ENCODE measurements at regions not wholly inside any gene's neighbourhood (a gene's known extent, or its start where the extent isn't known, plus 50 kb on each side); places are given as distances from the start of the nearest gene placed in this dataset.

DNA sequence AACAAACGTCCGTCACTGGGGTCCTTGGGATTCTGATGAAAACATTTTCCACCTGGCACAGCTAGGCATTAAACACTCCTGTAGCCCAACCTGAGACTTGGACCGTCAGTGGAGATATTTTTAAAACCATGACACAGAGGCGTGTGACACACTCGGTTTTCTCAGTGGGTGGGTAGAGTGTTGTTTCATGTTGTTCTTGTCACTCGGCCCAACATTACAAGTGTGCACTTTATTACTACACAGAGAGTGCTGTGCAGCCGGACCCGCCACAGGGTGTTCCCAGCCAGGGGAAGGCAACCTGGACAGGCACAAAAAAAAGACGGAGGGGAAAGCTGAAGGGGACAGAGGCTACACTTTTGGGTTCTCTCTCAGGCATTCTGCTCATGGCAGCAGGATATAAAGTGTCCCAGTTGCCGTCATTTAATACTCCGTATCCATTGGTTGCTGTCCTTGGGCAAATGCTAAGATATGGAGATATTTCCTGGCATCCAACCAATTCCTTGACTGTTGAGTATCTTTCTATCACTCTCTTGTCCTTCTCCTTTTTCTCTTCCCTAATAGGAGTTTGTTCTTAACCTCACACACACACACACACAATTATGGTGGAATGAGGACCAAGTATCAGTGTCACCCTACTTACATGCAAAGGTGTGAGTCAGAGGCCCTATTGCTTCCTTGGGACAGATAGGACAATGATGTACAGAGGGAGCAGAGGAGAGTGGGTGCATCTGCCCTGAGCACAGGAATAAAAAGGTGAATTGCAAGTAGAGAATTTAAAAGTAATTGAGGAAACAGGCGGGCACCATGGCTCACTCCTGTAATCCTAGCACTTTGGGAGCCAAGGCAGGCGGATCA, 154.1 kb upstream of the SOX9 start:
- TF ChIP-seq, protein P1, sequence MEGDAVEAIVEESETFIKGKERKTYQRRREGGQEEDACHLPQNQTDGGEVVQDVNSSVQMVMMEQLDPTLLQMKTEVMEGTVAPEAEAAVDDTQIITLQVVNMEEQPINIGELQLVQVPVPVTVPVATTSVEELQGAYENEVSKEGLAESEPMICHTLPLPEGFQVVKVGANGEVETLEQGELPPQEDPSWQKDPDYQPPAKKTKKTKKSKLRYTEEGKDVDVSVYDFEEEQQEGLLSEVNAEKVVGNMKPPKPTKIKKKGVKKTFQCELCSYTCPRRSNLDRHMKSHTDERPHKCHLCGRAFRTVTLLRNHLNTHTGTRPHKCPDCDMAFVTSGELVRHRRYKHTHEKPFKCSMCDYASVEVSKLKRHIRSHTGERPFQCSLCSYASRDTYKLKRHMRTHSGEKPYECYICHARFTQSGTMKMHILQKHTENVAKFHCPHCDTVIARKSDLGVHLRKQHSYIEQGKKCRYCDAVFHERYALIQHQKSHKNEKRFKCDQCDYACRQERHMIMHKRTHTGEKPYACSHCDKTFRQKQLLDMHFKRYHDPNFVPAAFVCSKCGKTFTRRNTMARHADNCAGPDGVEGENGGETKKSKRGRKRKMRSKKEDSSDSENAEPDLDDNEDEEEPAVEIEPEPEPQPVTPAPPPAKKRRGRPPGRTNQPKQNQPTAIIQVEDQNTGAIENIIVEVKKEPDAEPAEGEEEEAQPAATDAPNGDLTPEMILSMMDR (IDR thresholded peaks at IDR 0.05; ENCODE audit: insufficient read depth, low read depth, low read length) = no peak
- DNase-seq (ENCODE audit: low read depth) = no peak
- no peak overlapping the region for H3K4me3 ChIP-seq (ENCODE audit: low read depth, low read length)

DNA sequence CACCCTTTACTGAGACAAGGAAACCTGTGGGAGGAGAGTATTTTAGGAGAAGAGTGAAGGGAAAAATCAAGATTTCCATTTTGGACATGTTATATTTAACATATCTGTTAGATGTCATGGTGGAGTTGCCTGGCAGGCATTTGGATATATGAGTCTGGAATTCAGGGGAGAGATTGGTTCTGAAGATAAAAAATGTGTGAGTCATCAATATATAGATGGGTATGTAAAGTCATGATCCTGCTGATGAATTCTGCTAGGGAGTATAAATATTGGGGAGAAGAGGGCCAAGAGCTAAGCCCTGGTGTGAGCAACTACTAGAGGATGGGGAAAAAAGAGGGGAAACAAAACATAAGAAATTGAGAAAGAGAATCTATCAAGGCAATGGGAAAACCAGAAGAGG, 151.3 kb upstream of the SOX9 start:
- no peak overlapping the region for H3K4me3 ChIP-seq (ENCODE audit: low read depth, low read length)
- no peak for DNase-seq (ENCODE audit: low read depth)
- TF ChIP-seq, protein P1 (IDR thresholded peaks at IDR 0.05; ENCODE audit: insufficient read depth, low read depth, low read length) = no peak

DNA sequence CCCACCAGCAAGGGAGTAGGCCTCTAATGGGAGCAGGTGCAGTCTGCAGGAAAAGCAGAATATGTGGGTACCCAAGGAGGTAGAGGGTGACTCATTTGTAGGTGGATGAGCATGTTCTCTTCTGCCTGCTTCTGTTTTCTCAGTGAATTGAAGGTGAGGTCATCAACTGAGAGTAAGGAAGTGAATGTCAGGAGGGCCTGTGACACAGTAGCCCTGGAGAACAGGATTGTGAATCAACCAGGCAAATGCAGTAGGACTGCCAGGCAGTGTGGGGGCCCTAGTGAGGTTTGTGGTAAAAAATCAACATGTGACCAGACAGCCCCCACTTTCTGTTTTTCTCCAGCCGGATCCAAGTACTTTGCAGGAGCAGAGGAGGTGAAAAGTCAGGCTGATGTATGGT, 150.5 kb upstream of the SOX9 start:
- TF ChIP-seq, protein P1 (IDR thresholded peaks at IDR 0.05; ENCODE audit: insufficient read depth, low read depth, low read length) = no peak
- no peak for DNase-seq (ENCODE audit: low read depth)

DNA sequence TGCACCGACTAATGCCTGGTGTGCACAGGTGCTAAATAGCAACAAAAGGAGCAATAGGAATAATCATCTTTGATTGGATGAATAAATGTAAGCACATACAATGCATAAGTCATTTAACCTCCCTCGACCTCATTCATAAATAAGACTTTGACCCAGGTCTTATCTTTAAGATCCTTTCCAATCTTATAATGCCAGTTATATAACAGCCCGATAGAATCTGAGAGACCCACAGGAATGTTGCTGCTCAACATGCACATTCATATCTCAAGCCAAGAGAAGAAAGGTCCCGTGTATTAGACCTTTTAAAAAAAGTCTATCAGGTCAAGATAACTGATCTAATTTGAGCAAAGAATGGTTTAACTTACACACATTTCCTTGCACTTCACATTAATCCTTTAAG, 146.8 kb upstream of the SOX9 start:
- no peak overlapping the region for H3K4me3 ChIP-seq (ENCODE audit: low read depth, low read length)
- DNase-seq (ENCODE audit: low read depth) = no peak
- TF ChIP-seq, protein P1 (IDR thresholded peaks at IDR 0.05; ENCODE audit: insufficient read depth, low read depth, low read length) = no peak

More for the DNA sequence above, 150.5 kb upstream of the SOX9 start:
- H3K4me3 ChIP-seq (ENCODE audit: low read depth, low read length) = no peak overlapping the region

DNA sequence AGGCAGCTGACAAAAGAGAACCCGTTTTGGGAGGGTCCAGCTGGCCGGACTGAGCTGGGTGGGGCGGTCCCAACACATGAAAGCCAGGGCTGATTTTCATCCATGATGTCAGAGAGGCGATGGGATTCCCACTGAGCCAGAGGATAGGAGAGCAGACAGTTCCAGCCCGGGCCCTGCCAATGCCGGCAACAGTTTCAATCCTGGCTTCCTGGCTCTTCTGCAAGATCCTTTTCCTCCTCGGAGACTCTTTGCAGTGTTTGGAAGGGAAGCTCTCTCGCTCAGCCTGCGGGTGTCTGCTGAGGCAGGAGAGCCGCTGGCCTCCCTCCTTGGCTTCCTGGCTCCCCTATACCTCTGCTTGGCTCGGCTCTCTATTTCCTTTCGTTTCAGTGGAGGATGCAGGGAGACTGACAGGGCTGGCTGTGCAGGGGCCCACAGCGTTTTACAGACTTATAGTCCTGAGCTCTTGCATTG, 145.5 kb upstream of the SOX9 start:
- H3K4me3 ChIP-seq (ENCODE audit: low read depth, low read length) = peak overlapping the region; percentile 32
- TF ChIP-seq, protein P1 (IDR thresholded peaks at IDR 0.05; ENCODE audit: insufficient read depth, low read depth, low read length) = no peak
- DNase-seq (ENCODE audit: low read depth) = peak; percentile 16

DNA sequence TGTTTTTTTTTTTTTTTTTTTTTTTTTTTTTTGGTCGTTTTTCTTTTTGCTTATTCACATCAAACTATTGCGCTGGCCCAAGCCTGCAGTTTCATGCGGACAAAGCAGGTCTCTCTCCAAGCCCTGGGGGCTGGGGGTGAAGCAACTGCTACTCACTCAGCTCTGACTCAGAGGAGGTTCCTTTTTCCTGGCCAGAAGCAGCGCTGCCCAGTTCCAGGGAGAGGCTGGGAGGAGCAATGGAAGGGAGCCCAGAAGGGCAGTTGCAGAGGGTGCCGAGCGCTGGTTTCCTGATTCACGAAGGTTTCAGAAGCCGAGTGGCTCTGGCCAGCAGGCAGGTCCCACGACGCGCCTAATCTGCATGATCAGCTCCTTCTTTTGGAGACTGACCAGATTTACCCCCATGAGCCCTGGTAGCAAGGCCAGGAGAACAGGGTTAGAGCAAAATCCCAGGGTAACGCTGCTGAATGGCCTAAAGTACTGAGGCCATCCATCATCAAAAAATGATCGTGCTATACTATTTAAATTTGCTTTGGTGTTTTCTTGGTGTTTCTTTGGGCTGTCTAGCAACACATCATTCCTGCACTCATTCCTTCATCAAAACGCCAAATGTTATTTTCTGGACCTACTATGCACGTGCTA, 144.7 kb upstream of the SOX9 start:
- DNase-seq (ENCODE audit: low read depth) = peak; percentile 84
- H3K4me3 ChIP-seq (ENCODE audit: low read depth, low read length) = no peak overlapping the region
- TF ChIP-seq, protein P1 (IDR thresholded peaks at IDR 0.05; ENCODE audit: insufficient read depth, low read depth, low read length) = no peak

All from fibroblast of villous mesenchyme (primary cell).